IMR-90 (cell line): ENCODE measurements at regions not wholly inside any gene's neighbourhood (a gene's known extent, or its start where the extent isn't known, plus 50 kb on each side); places are given as distances from the start of the nearest gene placed in this dataset.

Source experiments
- ATAC-seq: fragments of 200-7000 bp; cut with Tn5 transposase; 2 replicates; pipeline ENCODE4 v1.9.1; 2020; ENCODE audit warnings: low read depth, mild to moderate bottlenecking, moderate library complexity
- BruUV-seq: library from RNA; stranded (reverse); fragments of 400-500 nt; replicated peaks from 2 replicates; lab custom pipeline; 2021; lab: Mats Ljungman, UMichigan
- CTCF ChIA-PET: fragments of 300-600 bp; formaldehyde crosslinking; extraction: SDS; loops from one replicate; lab custom pipeline; 2021; ENCODE audit warnings: antibody characterized with exemption; lab: Yijun Ruan, JAX
- POLR2A ChIA-PET: fragments of 300-600 bp; sonication (Branson Sonifier 250); formaldehyde crosslinking; loops from one replicate; lab custom pipeline; 2022; ENCODE audit warnings: antibody characterized with exemption; ENCODE audit not compliant: unreplicated experiment; lab: Charles Lee
- DNase-seq: peaks from one replicate; pipeline ENCODE4 v3.0.0; 2013
- H2AFZ ChIP-seq: replicated peaks from 2 replicates; pipeline ENCODE3; 2013; ENCODE audit warnings: low read length, mild to moderate bottlenecking; ENCODE audit not compliant: poor library complexity
- H2AK5ac ChIP-seq: 2 replicates; pipeline ENCODE4 v1.6.1; 2013; ENCODE audit warnings: low read depth, low read length, inconsistent platforms
- H2AK9ac ChIP-seq: replicated peaks from 2 replicates; pipeline ENCODE3; 2013; ENCODE audit warnings: mild to moderate bottlenecking, low read depth, low read length, moderate library complexity; ENCODE audit not compliant: poor library complexity
- H2BK120ac ChIP-seq: 2 replicates; pipeline ENCODE4 v1.6.1; 2013; ENCODE audit warnings: low read depth, low read length, inconsistent platforms
- H2BK15ac ChIP-seq: 3 replicates; pipeline ENCODE4 v1.6.1; 2013; ENCODE audit warnings: low read depth, low read length, inconsistent platforms
- H2BK20ac ChIP-seq: 2 replicates; pipeline ENCODE4 v1.6.1; 2013; ENCODE audit warnings: low read depth, mild to moderate bottlenecking, inconsistent platforms, low read length, moderate library complexity
- H2BK5ac ChIP-seq: 2 replicates; pipeline ENCODE4 v1.6.1; 2013; ENCODE audit warnings: mild to moderate bottlenecking, low read depth, low read length, inconsistent platforms; ENCODE audit not compliant: poor library complexity, severe bottlenecking
- H3K14ac ChIP-seq: replicated peaks from 2 replicates; pipeline ENCODE4 v1.6.1; 2013; ENCODE audit warnings: low read depth, low read length, inconsistent platforms
- H3K18ac ChIP-seq: 2 replicates; pipeline ENCODE4 v1.6.1; 2013; ENCODE audit warnings: low read depth, low read length, control low read depth
- H3K23ac ChIP-seq: 2 replicates; pipeline ENCODE4 v1.6.1; 2013; ENCODE audit warnings: low read depth, low read length, inconsistent platforms
- H3K27ac ChIP-seq: 2 replicates; pipeline ENCODE4 v1.5.1; 2013; ENCODE audit warnings: mild to moderate bottlenecking, control low read depth, low read length; ENCODE audit not compliant: insufficient read depth
- H3K27me3 ChIP-seq: 2 replicates; pipeline ENCODE4 v1.6.1; 2013; ENCODE audit warnings: low read length; ENCODE audit not compliant: control insufficient read depth, insufficient read depth
- H3K36me3 ChIP-seq: 2 replicates; pipeline ENCODE4 v1.6.1; 2013; ENCODE audit warnings: low read length, mixed read lengths; ENCODE audit not compliant: control insufficient read depth, insufficient read depth
- H3K4ac ChIP-seq: 2 replicates; pipeline ENCODE4 v1.6.1; 2013; ENCODE audit warnings: low read depth, low read length, inconsistent platforms
- H3K4me1 ChIP-seq: 2 replicates; pipeline ENCODE4 v1.6.1; 2013; ENCODE audit warnings: low read length, mixed read lengths; ENCODE audit not compliant: control insufficient read depth, insufficient read depth
- H3K4me2 ChIP-seq: 2 replicates; pipeline ENCODE4 v1.6.1; 2013; ENCODE audit warnings: low read depth, mild to moderate bottlenecking, control low read depth, low read length, moderate library complexity
- H3K4me3 ChIP-seq: 2 replicates; pipeline ENCODE4 v1.5.1; 2013; ENCODE audit warnings: low read depth, mild to moderate bottlenecking, control low read depth, low read length, moderate library complexity; ENCODE audit not compliant: insufficient read depth
- H3K56ac ChIP-seq: 2 replicates; pipeline ENCODE4 v1.6.1; 2013; ENCODE audit warnings: low read length, inconsistent platforms; ENCODE audit not compliant: insufficient read depth; ENCODE audit errors: extremely low read depth
- H3K79me1 ChIP-seq, 2 experiments: 2 replicates each; pipeline ENCODE4 v1.6.1; 2013; ENCODE audit warnings: low read length in 2 of 2, inconsistent platforms in 1 of 2, low read depth in 1 of 2
- H3K9ac ChIP-seq: 2 replicates; pipeline ENCODE4 v1.6.1; 2013; ENCODE audit warnings: low read depth, low read length, control low read depth
- H3K9me1 ChIP-seq: 2 replicates; pipeline ENCODE4 v1.6.1; 2013; ENCODE audit warnings: low read length, inconsistent platforms; ENCODE audit not compliant: insufficient read depth
- H3K9me3 ChIP-seq: 2 replicates; pipeline ENCODE4 v1.6.1; 2013; ENCODE audit warnings: low read length; ENCODE audit not compliant: control insufficient read depth, insufficient read depth
- H4K20me1 ChIP-seq: 2 replicates; pipeline ENCODE4 v1.6.1; 2013; ENCODE audit warnings: low read length, inconsistent platforms; ENCODE audit not compliant: insufficient read depth
- H4K5ac ChIP-seq: 2 replicates; pipeline ENCODE4 v1.6.1; 2013; ENCODE audit warnings: mild to moderate bottlenecking, low read depth, low read length, control low read depth
- H4K8ac ChIP-seq, 2 experiments: 2 replicates each; pipeline ENCODE4 v1.6.1; 2013; ENCODE audit warnings: low read depth in 2 of 2, low read length in 2 of 2, control low read depth in 1 of 2, inconsistent platforms in 1 of 2
- H4K91ac ChIP-seq: 2 replicates; pipeline ENCODE4 v1.6.1; 2013; ENCODE audit warnings: low read depth, low read length, inconsistent platforms; ENCODE audit not compliant: insufficient read depth
- BHLHE40 ChIP-seq: fragments of 150-350 bp; IDR thresholded peaks from 2 replicates; pipeline ENCODE4 v1.6.1; 2016; ENCODE audit warnings: mild to moderate bottlenecking, low read depth, low read length
- CEBPB ChIP-seq: IDR thresholded peaks from 2 replicates; pipeline ENCODE4 v1.6.1; 2012; ENCODE audit warnings: low read depth, low read length, improper control_type of control experiment
- CHD1 ChIP-seq: IDR thresholded peaks from 2 replicates; pipeline ENCODE4 v1.6.1; 2012; ENCODE audit warnings: low read depth, low read length, improper control_type of control experiment
- FOS ChIP-seq: fragments of 150-350 bp; IDR thresholded peaks from 2 replicates; pipeline ENCODE4 v1.6.1; 2016; ENCODE audit warnings: low read depth, low read length
- MAFK ChIP-seq: IDR thresholded peaks from 2 replicates; pipeline ENCODE4 v1.6.1; 2012; ENCODE audit warnings: low read depth, low read length, improper control_type of control experiment
- MAZ ChIP-seq: IDR thresholded peaks from 2 replicates; pipeline ENCODE4 v1.6.1; 2012; ENCODE audit warnings: low read depth, mild to moderate bottlenecking, low read length, improper control_type of control experiment, moderate library complexity, borderline replicate concordance
- MXI1 ChIP-seq: IDR thresholded peaks from 2 replicates; pipeline ENCODE4 v1.6.1; 2012; ENCODE audit warnings: low read depth, mild to moderate bottlenecking, low read length, moderate library complexity, borderline replicate concordance
- NFE2L2 ChIP-seq: fragments of 150-350 bp; IDR thresholded peaks from 2 replicates; pipeline ENCODE4 v1.6.1; 2016; ENCODE audit warnings: low read depth, mild to moderate bottlenecking, low read length
- POLR2A ChIP-seq: IDR thresholded peaks from 2 replicates; pipeline ENCODE4 v1.6.1; 2012; ENCODE audit warnings: mild to moderate bottlenecking, low read depth, low read length
- RAD21 ChIP-seq: IDR thresholded peaks from 2 replicates; pipeline ENCODE4 v1.6.1; 2012; ENCODE audit warnings: low read length, improper control_type of control experiment
- RCOR1 ChIP-seq: IDR thresholded peaks from 2 replicates; pipeline ENCODE4 v1.6.1; 2012; ENCODE audit warnings: mild to moderate bottlenecking, low read length, improper control_type of control experiment; ENCODE audit not compliant: insufficient replicate concordance
- RFX5 ChIP-seq: IDR thresholded peaks from 2 replicates; pipeline ENCODE4 v1.8.0; 2012; ENCODE audit warnings: low read depth, mild to moderate bottlenecking, low read length, moderate library complexity
- SMC3 ChIP-seq: fragments of 150-350 bp; IDR thresholded peaks from 2 replicates; pipeline ENCODE4 v1.6.1; 2016; ENCODE audit warnings: low read depth, mild to moderate bottlenecking, antibody characterized with exemption, low read length, moderate library complexity
- WGBS, 2 experiments: methylation state at CpG; one replicate each; pipeline versions ENCODE4 v1.1.5 to v1.1.7; 2013; ENCODE audit warnings: missing lambda C conversion rate in 2 of 2; ENCODE audit not compliant: insufficient read length in 1 of 2; ENCODE audit errors: extremely low coverage in 2 of 2; 5-methylcytosine and 5-hydroxymethylcytosine counted together
- dilution Hi-C: fragments of 300-500 bp; cut with HindIII; formaldehyde crosslinking; loops from one replicate; pipeline ENCODE4 v1.14.3; 2018; ENCODE audit warnings: low sequenced_read_pairs; ENCODE audit not compliant: unreplicated experiment
- in situ Hi-C: fragments of 300-500 bp; cut with MboI; formaldehyde crosslinking; loops from 3 replicates; pipeline ENCODE4 v1.14.3; 2019; ENCODE audit warnings: low sequenced_read_pairs, inconsistent platforms, mixed read lengths
- intact Hi-C: fragments of 100-400 bp; cut with micrococcal nuclease; formaldehyde crosslinking; loops from 2 replicates; pipeline ENCODE4 v1.10.0; 2022
- TF ChIP-seq, protein P1 (sequence below): conservative IDR thresholded peaks from 2 replicates; pipeline ENCODE4 v1.5.1; 2012; ENCODE audit warnings: mild to moderate bottlenecking, low read depth, low read length, improper control_type of control experiment
- TF ChIP-seq, protein P2 (sequence below): fragments of 150-350 bp; IDR thresholded peaks from 2 replicates; pipeline ENCODE4 v1.6.1; 2017; ENCODE audit warnings: mild to moderate bottlenecking, antibody characterized with exemption, low read length, low read depth
- TF ChIP-seq, protein P3 (sequence below): fragments of 150-350 bp; IDR thresholded peaks from 2 replicates; pipeline ENCODE4 v1.6.1; 2016; ENCODE audit warnings: low read depth, mild to moderate bottlenecking, low read length, moderate library complexity, borderline replicate concordance

DNA sequence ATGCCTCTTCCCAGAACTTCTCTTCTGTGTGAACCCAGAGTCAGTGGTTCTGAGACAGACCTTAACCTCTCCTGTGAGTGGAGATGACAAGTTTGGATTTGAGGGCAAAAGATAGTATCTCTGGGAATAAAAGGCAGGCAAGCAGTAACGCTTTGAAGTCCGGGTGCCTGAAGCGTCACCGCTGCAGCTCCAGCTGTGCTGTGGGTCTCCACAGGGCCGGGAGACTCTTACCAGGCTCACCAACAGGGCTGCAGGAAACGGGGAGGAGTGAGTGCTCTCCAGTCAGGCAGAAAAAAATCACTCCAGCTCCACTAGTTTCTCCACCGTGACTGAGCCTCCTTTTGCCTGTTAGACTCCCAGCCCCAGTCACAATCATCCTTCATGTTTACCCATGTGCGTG lies 79.7 kb upstream of the MAP4K4 start:
- CTCF ChIA-PET, result no interaction called here

More for the DNA sequence above, 79.7 kb upstream of the MAP4K4 start:
- Histone ChIP-seq H2AK5ac (peak overlapping the region; percentile 35; the same call in 1 of the 2 replicates), H3K23ac (peak overlapping the region; percentile 38; the same call in 1 of the 2 replicates), H3K18ac (no peak overlapping the region), H4K91ac (no peak overlapping the region), H3K27ac (no peak overlapping the region), H4K8ac (0 out of 4 replicates have a peak overlapping the region, but pooled peaks of 1 of the 2 experiments have one; percentile 10), H3K9me1 (0 out of 2 replicates have a peak, but pooled peaks cover 8% of the 10 kb centered on the region), H4K20me1 (no peaks in the 10 kb centered on the region), H3K79me1 (no peaks in the 10 kb centered on the region), H3K9ac (no peak overlapping the region), H2BK20ac (peak overlapping the region; percentile 10; the same call in 1 of the 2 replicates), H4K5ac (no peak overlapping the region), H2BK5ac (no peak overlapping the region), H3K4me3 (no peak overlapping the region), H3K36me3 (no peaks in the 10 kb centered on the region), H2AK9ac (no peak overlapping the region), H2BK15ac (no peak overlapping the region; the same call in 2 of the 3 replicates), H2BK120ac (peak overlapping the region; percentile 24; the same call in 1 of the 2 replicates), H2AFZ (peak overlapping the region; percentile 54), H3K27me3 (no peaks in the 10 kb centered on the region), H3K4me1 (peaks cover 17% of the 10 kb centered on the region), H3K56ac (no peak overlapping the region), H3K9me3 (no peaks in the 10 kb centered on the region), H3K4ac (peak overlapping the region; percentile 10), H3K4me2 (no peak overlapping the region), H3K14ac (peak overlapping the region; percentile 37; the same call in 1 of the 2 replicates)
- no TSS peak for BruUV-seq
- in situ Hi-C loops (no loop called here), intact Hi-C loops (no loop called here), dilution Hi-C loops (no loop called here)
- DNase-seq (peak; percentile 4), ATAC-seq (no peak)
- POLR2A ChIA-PET, result no interaction called here
- 69% methylated on average over 3 of the region's 8 CpGs; no CpG with 5 or more reads in 1 of the 2 experiments for WGBS, 2 experiments
- TF ChIP-seq MAFK, result no peak
- no peak for TF ChIP-seq MXI1
- TF ChIP-seq BHLHE40, result no peak
- no peak for TF ChIP-seq POLR2A
- no peak for TF ChIP-seq MAZ
- TF ChIP-seq CEBPB, result no peak
- TF ChIP-seq RCOR1, result no peak
- TF ChIP-seq, protein P1, sequence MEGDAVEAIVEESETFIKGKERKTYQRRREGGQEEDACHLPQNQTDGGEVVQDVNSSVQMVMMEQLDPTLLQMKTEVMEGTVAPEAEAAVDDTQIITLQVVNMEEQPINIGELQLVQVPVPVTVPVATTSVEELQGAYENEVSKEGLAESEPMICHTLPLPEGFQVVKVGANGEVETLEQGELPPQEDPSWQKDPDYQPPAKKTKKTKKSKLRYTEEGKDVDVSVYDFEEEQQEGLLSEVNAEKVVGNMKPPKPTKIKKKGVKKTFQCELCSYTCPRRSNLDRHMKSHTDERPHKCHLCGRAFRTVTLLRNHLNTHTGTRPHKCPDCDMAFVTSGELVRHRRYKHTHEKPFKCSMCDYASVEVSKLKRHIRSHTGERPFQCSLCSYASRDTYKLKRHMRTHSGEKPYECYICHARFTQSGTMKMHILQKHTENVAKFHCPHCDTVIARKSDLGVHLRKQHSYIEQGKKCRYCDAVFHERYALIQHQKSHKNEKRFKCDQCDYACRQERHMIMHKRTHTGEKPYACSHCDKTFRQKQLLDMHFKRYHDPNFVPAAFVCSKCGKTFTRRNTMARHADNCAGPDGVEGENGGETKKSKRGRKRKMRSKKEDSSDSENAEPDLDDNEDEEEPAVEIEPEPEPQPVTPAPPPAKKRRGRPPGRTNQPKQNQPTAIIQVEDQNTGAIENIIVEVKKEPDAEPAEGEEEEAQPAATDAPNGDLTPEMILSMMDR, result no peak
- TF ChIP-seq RAD21, result no peak
- TF ChIP-seq, protein P2, sequence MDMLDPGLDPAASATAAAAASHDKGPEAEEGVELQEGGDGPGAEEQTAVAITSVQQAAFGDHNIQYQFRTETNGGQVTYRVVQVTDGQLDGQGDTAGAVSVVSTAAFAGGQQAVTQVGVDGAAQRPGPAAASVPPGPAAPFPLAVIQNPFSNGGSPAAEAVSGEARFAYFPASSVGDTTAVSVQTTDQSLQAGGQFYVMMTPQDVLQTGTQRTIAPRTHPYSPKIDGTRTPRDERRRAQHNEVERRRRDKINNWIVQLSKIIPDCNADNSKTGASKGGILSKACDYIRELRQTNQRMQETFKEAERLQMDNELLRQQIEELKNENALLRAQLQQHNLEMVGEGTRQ, result no peak
- no peak for TF ChIP-seq SMC3
- no peak for TF ChIP-seq RFX5
- TF ChIP-seq CHD1, result no peak
- TF ChIP-seq, protein P3, sequence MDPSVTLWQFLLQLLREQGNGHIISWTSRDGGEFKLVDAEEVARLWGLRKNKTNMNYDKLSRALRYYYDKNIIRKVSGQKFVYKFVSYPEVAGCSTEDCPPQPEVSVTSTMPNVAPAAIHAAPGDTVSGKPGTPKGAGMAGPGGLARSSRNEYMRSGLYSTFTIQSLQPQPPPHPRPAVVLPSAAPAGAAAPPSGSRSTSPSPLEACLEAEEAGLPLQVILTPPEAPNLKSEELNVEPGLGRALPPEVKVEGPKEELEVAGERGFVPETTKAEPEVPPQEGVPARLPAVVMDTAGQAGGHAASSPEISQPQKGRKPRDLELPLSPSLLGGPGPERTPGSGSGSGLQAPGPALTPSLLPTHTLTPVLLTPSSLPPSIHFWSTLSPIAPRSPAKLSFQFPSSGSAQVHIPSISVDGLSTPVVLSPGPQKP, result no peak
- no peak for TF ChIP-seq FOS
- no peak for TF ChIP-seq NFE2L2
